K562 (cell line): ENCODE measurements at regions not wholly inside any gene's neighbourhood (a gene's known extent, or its start where the extent isn't known, plus 50 kb on each side); places are given as distances from the start of the nearest gene placed in this dataset.

Experiments used
- ARID1B ChIP-seq: fragments of 450-650 bp; IDR thresholded peaks from 2 replicates; pipeline ENCODE4 v1.6.1; 2016; ENCODE audit warnings: antibody characterized with exemption, mild to moderate bottlenecking, inconsistent platforms
- ETV6 ChIP-seq, 3 experiments: fragments of 150-350 bp in 1 of 3; sonication (generic) in 1 of 3; formaldehyde crosslinking in 1 of 3; IDR thresholded peaks; 2 replicates each; pipeline versions ENCODE4 v1.6.1 to v1.8.0; 2014 to 2022; ENCODE audit warnings: borderline replicate concordance in 2 of 3, low read depth in 2 of 3, antibody characterized with exemption in 1 of 3, low read length in 1 of 3, mild to moderate bottlenecking in 1 of 3, missing genetic modification reagents in 1 of 3
- KDM1A ChIP-seq, 2 experiments: fragments of 450-650 bp; IDR thresholded peaks; 2 replicates each; pipeline ENCODE4 v1.6.1; 2016; ENCODE audit warnings: mild to moderate bottlenecking in 2 of 2
- MGA ChIP-seq: fragments of 450-650 bp; IDR thresholded peaks from 2 replicates; pipeline ENCODE4 v1.6.1; 2016; ENCODE audit warnings: mild to moderate bottlenecking, moderate library complexity
- TF ChIP-seq, protein P1 (sequence below): sonication (generic); formaldehyde crosslinking; IDR thresholded peaks from 2 replicates; pipeline ENCODE4 v1.5.0; 2020; ENCODE audit warnings: missing genetic modification reagents
- TF ChIP-seq, protein P2 (sequence below): sonication (generic); IDR thresholded peaks from 2 replicates; pipeline ENCODE4 v1.6.1; 2016
- TF ChIP-seq, protein P3 (sequence below): sonication (generic); formaldehyde crosslinking; IDR thresholded peaks from 2 replicates; pipeline ENCODE4 v1.8.0; 2023; ENCODE audit warnings: missing genetic modification reagents, mild to moderate bottlenecking, borderline replicate concordance

- TF ChIP-seq MGA: no peak
- TF ChIP-seq ETV6 (IDR thresholded peaks at IDR 0.05; ENCODE audit: borderline replicate concordance in 1 of 2, low read depth in 2 of 2, low read length in 1 of 2): no peak
- TF ChIP-seq ETV6 (CRISPR knock-in tag; IDR thresholded peaks at IDR 0.05; ENCODE audit: borderline replicate concordance): no peak
- TF ChIP-seq, protein P1, sequence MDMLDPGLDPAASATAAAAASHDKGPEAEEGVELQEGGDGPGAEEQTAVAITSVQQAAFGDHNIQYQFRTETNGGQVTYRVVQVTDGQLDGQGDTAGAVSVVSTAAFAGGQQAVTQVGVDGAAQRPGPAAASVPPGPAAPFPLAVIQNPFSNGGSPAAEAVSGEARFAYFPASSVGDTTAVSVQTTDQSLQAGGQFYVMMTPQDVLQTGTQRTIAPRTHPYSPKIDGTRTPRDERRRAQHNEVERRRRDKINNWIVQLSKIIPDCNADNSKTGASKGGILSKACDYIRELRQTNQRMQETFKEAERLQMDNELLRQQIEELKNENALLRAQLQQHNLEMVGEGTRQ (CRISPR knock-in tag): peak; percentile 50
- TF ChIP-seq, protein P2, sequence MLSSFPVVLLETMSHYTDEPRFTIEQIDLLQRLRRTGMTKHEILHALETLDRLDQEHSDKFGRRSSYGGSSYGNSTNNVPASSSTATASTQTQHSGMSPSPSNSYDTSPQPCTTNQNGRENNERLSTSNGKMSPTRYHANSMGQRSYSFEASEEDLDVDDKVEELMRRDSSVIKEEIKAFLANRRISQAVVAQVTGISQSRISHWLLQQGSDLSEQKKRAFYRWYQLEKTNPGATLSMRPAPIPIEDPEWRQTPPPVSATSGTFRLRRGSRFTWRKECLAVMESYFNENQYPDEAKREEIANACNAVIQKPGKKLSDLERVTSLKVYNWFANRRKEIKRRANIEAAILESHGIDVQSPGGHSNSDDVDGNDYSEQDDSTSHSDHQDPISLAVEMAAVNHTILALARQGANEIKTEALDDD: peak; percentile 82
- TF ChIP-seq ARID1B: peak; percentile 39; the same call in 1 of the 2 replicates
- TF ChIP-seq, protein P3, sequence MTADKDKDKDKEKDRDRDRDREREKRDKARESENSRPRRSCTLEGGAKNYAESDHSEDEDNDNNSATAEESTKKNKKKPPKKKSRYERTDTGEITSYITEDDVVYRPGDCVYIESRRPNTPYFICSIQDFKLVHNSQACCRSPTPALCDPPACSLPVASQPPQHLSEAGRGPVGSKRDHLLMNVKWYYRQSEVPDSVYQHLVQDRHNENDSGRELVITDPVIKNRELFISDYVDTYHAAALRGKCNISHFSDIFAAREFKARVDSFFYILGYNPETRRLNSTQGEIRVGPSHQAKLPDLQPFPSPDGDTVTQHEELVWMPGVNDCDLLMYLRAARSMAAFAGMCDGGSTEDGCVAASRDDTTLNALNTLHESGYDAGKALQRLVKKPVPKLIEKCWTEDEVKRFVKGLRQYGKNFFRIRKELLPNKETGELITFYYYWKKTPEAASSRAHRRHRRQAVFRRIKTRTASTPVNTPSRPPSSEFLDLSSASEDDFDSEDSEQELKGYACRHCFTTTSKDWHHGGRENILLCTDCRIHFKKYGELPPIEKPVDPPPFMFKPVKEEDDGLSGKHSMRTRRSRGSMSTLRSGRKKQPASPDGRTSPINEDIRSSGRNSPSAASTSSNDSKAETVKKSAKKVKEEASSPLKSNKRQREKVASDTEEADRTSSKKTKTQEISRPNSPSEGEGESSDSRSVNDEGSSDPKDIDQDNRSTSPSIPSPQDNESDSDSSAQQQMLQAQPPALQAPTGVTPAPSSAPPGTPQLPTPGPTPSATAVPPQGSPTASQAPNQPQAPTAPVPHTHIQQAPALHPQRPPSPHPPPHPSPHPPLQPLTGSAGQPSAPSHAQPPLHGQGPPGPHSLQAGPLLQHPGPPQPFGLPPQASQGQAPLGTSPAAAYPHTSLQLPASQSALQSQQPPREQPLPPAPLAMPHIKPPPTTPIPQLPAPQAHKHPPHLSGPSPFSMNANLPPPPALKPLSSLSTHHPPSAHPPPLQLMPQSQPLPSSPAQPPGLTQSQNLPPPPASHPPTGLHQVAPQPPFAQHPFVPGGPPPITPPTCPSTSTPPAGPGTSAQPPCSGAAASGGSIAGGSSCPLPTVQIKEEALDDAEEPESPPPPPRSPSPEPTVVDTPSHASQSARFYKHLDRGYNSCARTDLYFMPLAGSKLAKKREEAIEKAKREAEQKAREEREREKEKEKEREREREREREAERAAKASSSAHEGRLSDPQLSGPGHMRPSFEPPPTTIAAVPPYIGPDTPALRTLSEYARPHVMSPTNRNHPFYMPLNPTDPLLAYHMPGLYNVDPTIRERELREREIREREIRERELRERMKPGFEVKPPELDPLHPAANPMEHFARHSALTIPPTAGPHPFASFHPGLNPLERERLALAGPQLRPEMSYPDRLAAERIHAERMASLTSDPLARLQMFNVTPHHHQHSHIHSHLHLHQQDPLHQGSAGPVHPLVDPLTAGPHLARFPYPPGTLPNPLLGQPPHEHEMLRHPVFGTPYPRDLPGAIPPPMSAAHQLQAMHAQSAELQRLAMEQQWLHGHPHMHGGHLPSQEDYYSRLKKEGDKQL (CRISPR knock-in tag): no peak
- peak in 1 of 2 experiments; percentile 11; a peak in 1 of 4 replicates for TF ChIP-seq KDM1A (IDR thresholded peaks at IDR 0.05)
Measured at GRCh38 chr12:93146263-93146939, 217.3 kb upstream of the EEA1 start (continued).
